Thyroid gland (tissue), 4 donors: ENCODE measurements at regions not wholly inside any gene's neighbourhood (a gene's known extent, or its start where the extent isn't known, plus 50 kb on each side); places are given as distances from the start of the nearest gene placed in this dataset.

Experiments
- DNase-seq, 2 donors: peaks; one replicate each; pipeline ENCODE4 v3.0.0-alpha.2; 2019
- H3K27ac ChIP-seq, 3 donors: fragments of 200-600 bp; sonication (generic); 1 replicate in 2 of 3; 2 replicates in 1 of 3; pipeline ENCODE4 v1.5.1; 2016 to 2019; ENCODE audit warnings: mild to moderate bottlenecking in 1 of 3, moderate library complexity in 1 of 3
- H3K27me3 ChIP-seq: fragments of 200-600 bp; sonication (generic); one replicate; pipeline ENCODE4 v1.5.1; 2019
- H3K36me3 ChIP-seq, 2 donors: fragments of 200-600 bp; sonication (generic); one replicate each; pipeline ENCODE4 v1.5.1; 2016 to 2019
- H3K4me1 ChIP-seq, 2 donors: fragments of 200-600 bp; sonication (generic); one replicate each; pipeline ENCODE4 v1.5.1; 2017 to 2019
- H3K4me3 ChIP-seq, 3 donors: fragments of 200-600 bp; sonication (generic); replicated peaks in 1 of 3; 1 replicate in 2 of 3; 2 replicates in 1 of 3; pipeline ENCODE4 v1.5.1; 2016; ENCODE audit warnings: mild to moderate bottlenecking in 1 of 3
- H3K9me3 ChIP-seq: fragments of 200-600 bp; sonication (generic); one replicate; pipeline ENCODE4 v1.5.1; 2017
- CTCF ChIP-seq, 6 experiments: fragments of 200-600 bp in 3 of 6; fragments of 450-650 bp in 3 of 6; sonication (generic) in 3 of 6; IDR thresholded peaks; one replicate each; pipeline ENCODE4 v1.5.1; 2016 to 2019; ENCODE audit warnings: antibody characterized with exemption in 6 of 6, mild to moderate bottlenecking in 2 of 6, inconsistent platforms in 1 of 6, moderate library complexity in 1 of 6
- POLR2A ChIP-seq, 2 donors: fragments of 450-650 bp; IDR thresholded peaks; one replicate each; pipeline ENCODE4 v1.6.1; 2017; ENCODE audit warnings: antibody characterized with exemption in 2 of 2, mild to moderate bottlenecking in 2 of 2, moderate library complexity in 1 of 2
- WGBS, 2 donors: methylation state at CpG; one replicate each; pipeline ENCODE4 v1.1.5; 2017; 5-methylcytosine and 5-hydroxymethylcytosine counted together
- intact Hi-C: fragments of 100-400 bp; cut with DNase I; formaldehyde crosslinking; loops from one replicate; pipeline ENCODE4 v1.15.1; 2023

- intact Hi-C loops: no loop called here
- TF ChIP-seq CTCF (IDR thresholded peaks at IDR 0.05): no peak
- no peak for TF ChIP-seq POLR2A (IDR thresholded peaks at IDR 0.05)
- peak in 1 of 2 donors; percentile 13 for DNase-seq
- Histone ChIP-seq H3K4me3 (no peak overlapping the region), H3K27ac (peak overlapping the region in 2 of 3 donors; percentile 18 to 38), H3K4me1 (peaks cover 0 to 8% of the 10 kb centered on the region in 2 donors), H3K27me3 (no peaks in the 10 kb centered on the region), H3K9me3 (no peaks in the 10 kb centered on the region), H3K36me3 (no peaks in the 10 kb centered on the region)
- WGBS, 2 donors: 38 to 43% methylated on average over 3 of the region's 3 CpGs
These were observed 152.5 kb upstream of the MAP3K1 start for GRCh38 chr5:56662893-56663292.

GRCh38 chr5:56659971-56660370 lies 155.4 kb upstream of the MAP3K1 start:
- TF ChIP-seq CTCF (IDR thresholded peaks at IDR 0.05) (no peak), POLR2A (IDR thresholded peaks at IDR 0.05) (no peak)
- H3K9me3 ChIP-seq: no peaks in the 10 kb centered on the region
- no peaks in the 10 kb centered on the region for H3K27me3 ChIP-seq
- H3K27ac ChIP-seq: no peak overlapping the region
- DNase-seq: no peak
- H3K4me3 ChIP-seq: no peak overlapping the region
- peaks cover 9 to 16% of the 10 kb centered on the region in 2 donors for H3K4me1 ChIP-seq
- intact Hi-C loops: no loop called here
- H3K36me3 ChIP-seq: no peaks in the 10 kb centered on the region
- 94 to 97% methylated on average over 7 of the region's 7 CpGs for WGBS, 2 donors

- Histone ChIP-seq H3K4me1 (peaks cover 9 to 16% of the 10 kb centered on the region in 2 donors), H3K9me3 (no peaks in the 10 kb centered on the region), H3K36me3 (no peaks in the 10 kb centered on the region), H3K27me3 (no peaks in the 10 kb centered on the region), H3K27ac (no peak overlapping the region), H3K4me3 (no peak overlapping the region)
- intact Hi-C loops: no loop called here
- WGBS, 2 donors: 97 to 100% methylated on average over 1 of the region's 1 CpG
- TF ChIP-seq POLR2A (IDR thresholded peaks at IDR 0.05) (no peak), CTCF (IDR thresholded peaks at IDR 0.05) (no peak)
- no peak for DNase-seq
These were observed 156.4 kb upstream of the MAP3K1 start for GRCh38 chr5:56658972-56659371.

- Histone ChIP-seq H3K9me3 (no peaks in the 10 kb centered on the region), H3K4me1 (peaks cover 8 to 9% of the 10 kb centered on the region in 2 donors), H3K36me3 (no peaks in the 10 kb centered on the region), H3K27ac (no peak overlapping the region), H3K27me3 (no peaks in the 10 kb centered on the region), H3K4me3 (no peak overlapping the region)
- no peak for DNase-seq
- TF ChIP-seq POLR2A (IDR thresholded peaks at IDR 0.05): no peak
- TF ChIP-seq CTCF (IDR thresholded peaks at IDR 0.05): no peak
- WGBS, 2 donors: 51 to 65% methylated on average over 2 of the region's 2 CpGs
- intact Hi-C loops: no loop called here
These were observed 158.3 kb upstream of the MAP3K1 start for GRCh38 chr5:56656846-56657726.

- DNase-seq: no peak
- no peaks in the 10 kb centered on the region for H3K36me3 ChIP-seq
- H3K9me3 ChIP-seq: no peaks in the 10 kb centered on the region
- no peaks in the 10 kb centered on the region for H3K27me3 ChIP-seq
- H3K4me1 ChIP-seq: peaks cover 0 to 3% of the 10 kb centered on the region in 2 donors
- H3K27ac ChIP-seq: no peak overlapping the region
- intact Hi-C loops: no loop called here
- no peak overlapping the region for H3K4me3 ChIP-seq
- TF ChIP-seq POLR2A (IDR thresholded peaks at IDR 0.05): no peak
These were observed 163.5 kb upstream of the MAP3K1 start for GRCh38 chr5:56651893-56652292.
